ENCODE measurements at regions not wholly inside any gene's neighbourhood (a gene's known extent, or its start where the extent isn't known, plus 50 kb on each side); places are given as distances from the start of the nearest gene placed in this dataset.

DNA sequence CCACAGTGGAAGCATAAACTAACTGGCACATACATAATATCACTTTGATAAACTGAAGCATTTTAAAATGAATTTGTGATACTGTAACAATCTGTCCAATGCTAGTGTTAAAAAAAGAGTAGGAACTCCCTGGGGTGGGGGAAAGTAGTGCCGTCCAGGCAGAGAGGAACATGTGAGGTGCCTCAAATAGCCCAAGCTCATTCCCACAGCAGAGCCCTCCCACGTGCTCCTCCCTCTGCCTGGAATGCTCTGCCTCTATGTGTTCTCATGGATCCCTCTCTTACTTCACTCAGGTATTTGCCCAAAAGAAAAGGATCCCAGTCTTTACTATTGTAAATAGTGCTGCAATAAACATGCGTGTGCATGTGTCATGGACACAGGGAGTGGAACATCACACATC lies 188.1 kb downstream of the NHLRC3 start:
- FAIRE-seq (no peak), DNase-seq (ENCODE audit: extremely low spot score, insufficient read length, low read depth) (no peak)

DNA sequence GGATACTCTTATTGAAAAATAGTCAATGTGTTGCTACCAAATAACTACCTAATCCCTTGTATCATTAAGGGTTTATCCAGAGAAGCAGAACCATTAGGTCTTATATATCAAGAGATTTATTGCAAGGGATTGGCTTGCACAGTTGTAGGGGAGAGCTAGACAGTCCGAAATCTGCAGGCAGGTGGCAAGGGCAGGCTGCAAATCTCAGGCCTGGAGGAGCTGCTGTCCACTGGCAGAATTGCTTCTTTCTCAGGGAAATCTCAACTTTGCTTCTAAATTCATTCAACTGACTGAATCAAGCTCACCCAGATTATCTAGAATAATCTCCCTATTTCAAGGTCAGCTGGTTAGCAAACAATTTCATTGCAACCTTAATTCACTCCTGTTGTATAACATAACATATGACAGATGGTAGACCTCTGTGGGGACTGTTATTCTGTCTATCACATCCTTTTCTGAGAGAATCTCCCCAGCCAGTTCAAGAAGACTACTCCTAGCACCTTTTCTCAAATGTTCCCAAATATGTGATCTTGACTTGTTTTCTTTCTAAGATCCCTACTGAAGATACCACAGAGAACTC lies 194.2 kb downstream of the NHLRC3 start:
- FAIRE-seq (no peak), DNase-seq (ENCODE audit: extremely low spot score, insufficient read length, low read depth) (no peak)

- DNase-seq (ENCODE audit: extremely low spot score, insufficient read length, low read depth) (no peak), FAIRE-seq (no peak)
Measured at GRCh38 chr13:39232999-39233398, 194.7 kb downstream of the NHLRC3 start.

- DNase-seq (ENCODE audit: extremely low spot score, insufficient read length, low read depth) (no peak), FAIRE-seq (no peak)
Measured at GRCh38 chr13:39233519-39233918, 195.3 kb downstream of the NHLRC3 start.

GRCh38 chr13:39244561-39245230 lies 206.4 kb downstream of the NHLRC3 start:
- no peak for FAIRE-seq
- DNase-seq (ENCODE audit: extremely low spot score, insufficient read length, low read depth) = no peak

DNA sequence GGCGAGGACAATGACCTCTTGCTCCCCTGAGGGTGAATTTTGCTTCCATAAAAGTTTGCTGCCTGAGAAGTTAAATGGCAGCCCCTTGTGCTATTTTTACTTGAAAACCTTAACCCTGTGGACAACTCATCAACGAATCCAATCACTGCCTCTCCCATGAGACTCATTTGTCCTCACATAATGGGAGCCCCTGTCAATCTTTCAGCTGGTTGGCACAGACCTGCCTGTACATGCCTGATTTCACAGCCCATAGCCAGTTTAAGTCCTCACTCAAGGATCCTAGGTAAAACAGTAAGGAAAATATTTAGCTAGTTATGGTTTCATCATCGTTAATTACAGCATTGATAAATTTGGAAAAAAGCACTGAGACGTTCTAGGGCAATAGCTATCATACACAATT lies 207.4 kb downstream of the NHLRC3 start:
- no peak for FAIRE-seq
- no peak for DNase-seq (ENCODE audit: extremely low spot score, insufficient read length, low read depth)

- FAIRE-seq (no peak), DNase-seq (ENCODE audit: extremely low spot score, insufficient read length, low read depth) (no peak)
Measured at GRCh38 chr13:39249982-39250381, 211.7 kb downstream of the NHLRC3 start.

DNA sequence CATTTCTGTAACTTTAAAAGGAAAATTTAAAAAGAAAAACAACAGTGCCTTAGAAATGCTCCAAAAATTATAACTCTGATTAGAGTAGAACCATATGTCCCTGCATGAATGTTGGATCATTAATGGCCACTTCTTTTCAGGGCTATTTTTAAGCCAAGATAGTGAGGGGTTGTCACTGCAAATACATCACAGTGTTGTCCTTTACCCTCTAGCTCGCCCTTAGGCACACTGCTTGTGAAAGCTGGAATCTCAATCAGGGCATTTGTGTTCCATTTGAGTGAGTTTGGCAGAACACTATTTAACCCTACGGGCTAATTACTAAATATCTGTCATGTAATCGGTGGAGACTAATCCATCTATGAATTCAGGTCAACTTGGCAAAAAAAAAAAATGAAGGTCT lies 212.2 kb downstream of the NHLRC3 start:
- FAIRE-seq (no peak), DNase-seq (ENCODE audit: extremely low spot score, insufficient read length, low read depth) (no peak)

GRCh38 chr13:39251340-39251739 lies 213.1 kb downstream of the NHLRC3 start:
- FAIRE-seq = no peak
- no peak for DNase-seq (ENCODE audit: extremely low spot score, insufficient read length, low read depth)

- DNase-seq (ENCODE audit: extremely low spot score, insufficient read length, low read depth) (no peak), FAIRE-seq (no peak)
Measured at GRCh38 chr13:39253774-39254173, 215.5 kb downstream of the NHLRC3 start.

DNA sequence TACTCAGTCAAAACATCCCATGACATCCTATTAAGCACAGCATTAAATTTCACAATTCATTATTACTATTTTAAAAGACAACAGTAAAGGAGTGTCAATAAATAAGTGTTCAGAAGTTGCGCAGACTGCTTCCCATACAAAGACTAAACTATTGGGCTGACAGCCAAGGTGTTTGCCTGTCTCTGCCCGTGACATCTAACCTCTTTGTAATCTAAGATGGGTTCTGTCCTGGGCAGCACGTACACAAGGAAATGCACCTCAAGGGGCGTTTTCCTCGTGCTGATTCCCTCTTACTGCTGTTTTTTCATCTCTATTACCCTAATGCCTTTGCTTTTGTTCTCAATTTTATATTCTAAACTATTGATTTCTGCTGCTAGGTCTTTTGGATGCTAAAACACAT lies 216.3 kb downstream of the NHLRC3 start:
- DNase-seq (ENCODE audit: extremely low spot score, insufficient read length, low read depth) = no peak

GRCh38 chr13:39257642-39258041 lies 219.4 kb downstream of the NHLRC3 start:
- FAIRE-seq = no peak
- DNase-seq (ENCODE audit: extremely low spot score, insufficient read length, low read depth) = no peak

More for the DNA sequence above, 216.3 kb downstream of the NHLRC3 start:
- no peak for FAIRE-seq

DNA sequence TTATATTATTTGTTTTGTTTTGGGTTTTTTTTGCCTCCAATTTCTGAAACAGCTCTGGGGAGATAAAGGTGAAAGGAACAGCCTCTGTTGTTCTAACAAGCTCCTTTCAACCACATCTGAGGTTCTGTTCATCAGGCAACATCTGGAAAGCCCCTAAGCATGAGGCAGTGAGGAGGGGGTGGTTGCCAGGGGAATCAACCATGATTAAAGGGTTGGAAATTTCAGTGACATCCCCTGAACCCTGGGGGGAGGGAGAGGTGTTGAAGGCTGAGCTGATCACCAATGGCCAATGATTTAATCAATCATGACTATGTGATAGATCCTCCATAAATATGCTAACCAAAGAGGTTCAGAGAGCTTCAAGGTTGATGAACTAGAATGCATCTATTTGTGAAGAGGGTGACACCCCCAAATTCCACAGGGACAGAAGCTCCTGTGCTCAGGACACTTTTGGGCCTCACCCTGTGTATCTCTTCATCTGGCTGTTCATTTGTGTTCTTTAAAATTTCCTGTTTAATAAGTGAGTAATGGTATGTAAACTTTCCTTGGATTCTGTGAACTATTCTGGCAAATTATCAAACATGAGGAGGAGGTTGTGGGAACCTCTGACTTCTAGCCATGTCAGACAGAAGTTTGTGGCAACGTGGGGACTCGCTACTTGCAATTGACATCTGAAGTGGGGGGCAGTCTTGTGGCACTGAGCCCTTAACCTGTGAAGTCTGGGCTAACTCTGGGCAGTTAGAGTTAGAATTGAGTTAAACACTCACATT lies 221.3 kb downstream of the NHLRC3 start:
- DNase-seq (ENCODE audit: extremely low spot score, insufficient read length, low read depth) (no peak), FAIRE-seq (peak; percentile 47)

- DNase-seq (ENCODE audit: extremely low spot score, insufficient read length, low read depth) = peak; percentile 15
- FAIRE-seq = peak; percentile 90
Measured at GRCh38 chr13:39263033-39263432, 224.8 kb downstream of the NHLRC3 start.

GRCh38 chr13:39263531-39263930 lies 225.3 kb downstream of the NHLRC3 start:
- no peak for DNase-seq (ENCODE audit: extremely low spot score, insufficient read length, low read depth)
- FAIRE-seq = no peak

DNA sequence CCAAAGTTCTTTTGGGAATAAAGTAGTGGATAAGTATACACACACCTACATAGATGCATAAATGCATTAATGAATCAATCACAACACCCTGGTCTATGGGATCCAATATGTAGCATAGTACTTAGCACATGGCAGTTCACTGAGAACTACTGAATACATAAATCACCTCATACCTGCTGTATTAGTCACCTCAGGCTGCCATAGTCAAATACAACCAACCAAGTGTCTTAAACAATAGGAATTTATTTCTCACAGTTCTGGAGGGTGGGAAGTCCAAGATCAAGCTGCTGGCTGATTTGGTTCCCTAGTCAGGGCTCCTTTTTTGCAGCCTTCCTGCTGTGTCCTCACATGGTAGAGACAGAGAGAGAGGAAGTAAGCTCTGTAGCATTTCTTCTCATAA lies 228.2 kb downstream of the NHLRC3 start:
- FAIRE-seq = no peak
- DNase-seq (ENCODE audit: extremely low spot score, insufficient read length, low read depth) = no peak

- peak; percentile 21 for FAIRE-seq
- DNase-seq (ENCODE audit: extremely low spot score, insufficient read length, low read depth) = no peak
Measured at GRCh38 chr13:39268398-39268797, 230.1 kb downstream of the NHLRC3 start.

GRCh38 chr13:39269004-39269403 lies 230.7 kb downstream of the NHLRC3 start:
- no peak for DNase-seq (ENCODE audit: extremely low spot score, insufficient read length, low read depth)
- no peak for FAIRE-seq

DNA sequence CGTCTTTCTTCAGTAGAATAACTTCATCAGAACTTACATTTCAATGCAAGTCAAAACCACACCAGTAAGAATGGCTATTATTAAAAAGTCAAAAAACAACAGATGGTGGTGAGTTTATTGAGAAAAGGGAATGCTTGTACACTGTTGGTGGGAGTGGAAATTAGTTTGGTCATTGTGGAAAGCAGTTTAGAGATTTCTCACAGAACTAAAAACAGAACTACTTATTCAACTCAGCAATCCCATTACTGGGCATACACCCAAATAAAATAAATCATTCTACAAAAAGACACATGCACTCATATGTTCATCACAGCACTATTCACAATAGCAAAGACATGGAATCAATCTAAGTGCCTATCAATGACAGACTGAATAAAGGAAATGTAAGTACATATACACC lies 231.2 kb downstream of the NHLRC3 start:
- DNase-seq (ENCODE audit: extremely low spot score, insufficient read length, low read depth) (no peak), FAIRE-seq (no peak)

DNA sequence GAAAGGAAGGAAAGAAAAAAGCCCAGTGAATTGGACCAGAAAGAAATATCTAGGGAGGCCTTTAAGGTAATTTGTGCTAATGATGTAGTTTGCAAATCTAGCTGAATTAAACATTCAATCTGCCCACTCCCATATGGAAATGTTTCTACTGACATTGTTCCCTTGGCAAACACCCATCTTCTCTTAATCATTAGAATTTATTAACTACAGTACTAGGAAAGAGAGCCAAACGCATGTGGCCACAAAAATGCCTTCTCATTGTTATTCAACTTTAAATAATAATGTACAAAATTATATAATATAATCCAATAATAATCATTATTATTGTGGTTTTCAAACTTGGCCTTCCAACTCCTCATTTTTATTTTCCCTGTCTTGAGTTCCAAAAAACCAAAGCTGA lies 234.7 kb downstream of the NHLRC3 start:
- FAIRE-seq = no peak

DNA sequence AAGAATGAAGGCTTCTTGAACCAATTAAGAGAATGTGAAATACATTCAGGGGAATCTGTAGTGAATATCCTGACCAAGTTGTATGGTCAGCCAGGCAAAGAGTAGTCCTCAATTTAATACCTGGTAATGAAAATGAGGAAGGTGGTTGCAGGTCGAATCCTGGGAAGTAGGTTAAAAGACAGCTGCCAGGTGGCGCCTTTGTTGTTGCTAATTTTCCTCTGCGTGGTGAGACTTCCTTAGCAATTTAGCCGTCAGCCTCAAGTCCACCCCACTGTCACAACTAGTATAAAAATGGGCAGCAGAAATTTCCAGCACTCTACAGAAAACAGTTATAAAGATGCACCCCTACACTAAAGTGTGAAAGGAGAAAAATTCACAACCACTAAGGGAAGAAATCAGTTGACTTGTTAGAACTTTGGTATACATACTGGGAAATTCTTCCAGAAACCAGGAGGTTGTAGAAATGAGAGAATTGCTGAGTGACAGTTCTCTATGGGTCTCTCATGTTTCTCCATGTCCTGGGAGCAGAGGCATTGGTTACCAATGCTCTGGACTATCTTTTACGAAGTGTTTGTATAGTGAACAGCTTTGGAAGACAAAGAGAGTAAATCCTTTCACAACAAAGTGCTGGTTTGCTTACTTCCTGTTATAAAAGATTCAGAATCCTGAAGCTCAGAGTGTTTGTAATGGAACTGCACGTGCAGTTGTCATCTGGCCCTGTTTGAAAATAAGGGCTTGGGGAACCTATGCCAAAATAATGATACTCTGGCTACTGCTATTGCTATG lies 235.9 kb downstream of the NHLRC3 start:
- no peak for DNase-seq (ENCODE audit: extremely low spot score, insufficient read length, low read depth)
- FAIRE-seq = no peak

More for the DNA sequence above, 234.7 kb downstream of the NHLRC3 start:
- no peak for DNase-seq (ENCODE audit: extremely low spot score, insufficient read length, low read depth)
